Esophagus muscularis mucosa (tissue), 4 donors: ENCODE measurements at regions not wholly inside any gene's neighbourhood (a gene's known extent, or its start where the extent isn't known, plus 50 kb on each side); places are given as distances from the start of the nearest gene placed in this dataset.

ENCODE experiments used
- CTCF ChIP-seq, 3 experiments: fragments of 200-600 bp in 2 of 3; fragments of 450-650 bp in 1 of 3; sonication (generic) in 2 of 3; IDR thresholded peaks; one replicate each; pipeline ENCODE4 v1.5.1; 2017 to 2019; ENCODE audit warnings: antibody characterized with exemption in 3 of 3, mild to moderate bottlenecking in 2 of 3, moderate library complexity in 1 of 3
- EP300 ChIP-seq: sonication (generic); formaldehyde crosslinking; IDR thresholded peaks from one replicate; pipeline ENCODE4 v1.6.1; 2017; ENCODE audit warnings: antibody characterized with exemption
- POLR2A ChIP-seq: fragments of 450-650 bp; IDR thresholded peaks from one replicate; pipeline ENCODE4 v1.6.1; 2017; ENCODE audit warnings: antibody characterized with exemption, moderate library complexity, mild to moderate bottlenecking, low read depth
- POLR2AphosphoS5 ChIP-seq, 2 donors: sonication (generic); formaldehyde crosslinking; IDR thresholded peaks; one replicate each; pipeline ENCODE4 v1.6.1; 2017; ENCODE audit warnings: antibody characterized with exemption in 2 of 2

- no peak for TF ChIP-seq CTCF (IDR thresholded peaks at IDR 0.05)
- no peak for TF ChIP-seq POLR2A
- no peak for TF ChIP-seq EP300
- TF ChIP-seq POLR2AphosphoS5 (IDR thresholded peaks at IDR 0.05), result no peak
These were observed 1933.2 kb upstream of the WWC1 start for GRCh38 chr5:166358127-166358830.
